Endodermal cell (in vitro differentiated cells): ENCODE measurements at regions not wholly inside any gene's neighbourhood (a gene's known extent, or its start where the extent isn't known, plus 50 kb on each side); places are given as distances from the start of the nearest gene placed in this dataset.

ENCODE experiments used
- DNase-seq: peaks from one replicate; pipeline ENCODE4 v3.0.0-alpha.2; 2017
- H3K27ac ChIP-seq: 2 replicates; pipeline ENCODE4 v1.5.1; 2013; ENCODE audit warnings: mild to moderate bottlenecking, low read depth, low read length, moderate library complexity
- H3K27me3 ChIP-seq: 2 replicates; pipeline ENCODE4 v1.6.1; 2013; ENCODE audit warnings: mild to moderate bottlenecking, low read length, moderate library complexity; ENCODE audit not compliant: insufficient read depth, control insufficient read depth, poor library complexity, severe bottlenecking
- H3K36me3 ChIP-seq: 2 replicates; pipeline ENCODE4 v1.7.0; 2013; ENCODE audit warnings: mild to moderate bottlenecking, low read length, moderate library complexity; ENCODE audit not compliant: control insufficient read depth, insufficient read depth
- H3K4me1 ChIP-seq: one replicate; pipeline ENCODE4 v1.7.0; 2013; ENCODE audit warnings: low read length; ENCODE audit not compliant: control insufficient read depth, insufficient read depth
- H3K4me3 ChIP-seq: 2 replicates; pipeline ENCODE4 v1.5.1; 2013; ENCODE audit warnings: mild to moderate bottlenecking, low read length, moderate library complexity
- H3K9ac ChIP-seq: 2 replicates; pipeline ENCODE4 v1.6.1; 2013; ENCODE audit warnings: mild to moderate bottlenecking, low read length, moderate library complexity; ENCODE audit not compliant: poor library complexity, severe bottlenecking; ENCODE audit errors: extremely low read depth
- H3K9me3 ChIP-seq: 2 replicates; pipeline ENCODE4 v1.6.1; 2013; ENCODE audit warnings: mild to moderate bottlenecking, low read length, moderate library complexity; ENCODE audit not compliant: control insufficient read depth
- H3K27ac Mint-ChIP-seq: 2 replicates; pipeline ENCODE4 v1.8.0; 2020; ENCODE audit warnings: mixed read lengths
- H3K27me3 Mint-ChIP-seq: 2 replicates; pipeline ENCODE4 v1.8.0; 2021; ENCODE audit warnings: mild to moderate bottlenecking, mixed read lengths; ENCODE audit not compliant: insufficient read depth
- H3K36me3 Mint-ChIP-seq: 2 replicates; pipeline ENCODE4 v1.8.0; 2020; ENCODE audit warnings: low read depth, mixed read lengths
- H3K4me1 Mint-ChIP-seq: 2 replicates; pipeline ENCODE4 v1.8.0; 2020; ENCODE audit warnings: mixed read lengths
- H3K4me3 Mint-ChIP-seq: 2 replicates; pipeline ENCODE4 v1.8.0; 2020; ENCODE audit warnings: mild to moderate bottlenecking, moderate library complexity, mixed read lengths
- H3K9me3 Mint-ChIP-seq: 2 replicates; pipeline ENCODE4 v1.8.0; 2020; ENCODE audit warnings: mild to moderate bottlenecking, mixed read lengths
- WGBS, 2 experiments: methylation state at CpG; one replicate each; pipeline versions ENCODE4 v1.1.5 to v1.1.7; 2013; ENCODE audit warnings: missing lambda C conversion rate in 2 of 2, mixed read lengths in 1 of 2; ENCODE audit not compliant: insufficient coverage in 1 of 2, insufficient read length in 1 of 2; 5-methylcytosine and 5-hydroxymethylcytosine counted together
- TF ChIP-seq, protein P1 (sequence below): fragments of 200-600 bp; sonication (generic); conservative IDR thresholded peaks from 2 replicates; pipeline ENCODE4 v1.5.0; 2021; ENCODE audit warnings: antibody characterized with exemption, mild to moderate bottlenecking

DNA sequence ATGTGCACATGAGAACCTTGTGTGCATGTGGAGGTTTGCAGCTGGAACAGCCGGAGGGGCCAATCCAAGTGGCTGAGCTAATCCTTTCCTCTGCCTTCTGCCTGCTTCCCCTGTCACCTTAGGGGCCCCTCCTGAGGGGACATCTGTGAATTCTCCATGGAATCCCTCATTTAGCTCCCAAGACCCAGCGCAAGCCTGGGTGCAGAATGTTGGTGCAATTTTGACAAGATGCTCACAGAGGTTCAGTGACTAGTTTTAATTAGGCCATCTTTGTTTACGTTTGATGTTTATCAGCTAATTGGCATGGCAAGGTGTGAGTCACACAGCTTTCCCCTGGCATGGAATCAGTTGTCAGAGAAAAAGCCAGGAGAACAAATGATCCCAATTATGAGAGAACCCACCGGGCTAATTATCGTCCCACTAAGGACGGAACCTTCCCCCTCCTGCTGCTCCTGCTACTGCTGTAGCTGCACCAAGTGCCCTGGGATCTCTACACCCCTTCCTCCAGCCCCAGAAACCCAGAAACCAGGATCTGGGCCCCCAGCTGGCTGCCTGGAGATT lies 63.6 kb upstream of the PAX6 start:
- Histone ChIP-seq H3K4me3 (no peak overlapping the region), H3K27ac (no peak overlapping the region), H3K9ac (no peak overlapping the region), H3K27me3 (no peaks in the 10 kb centered on the region), H3K9me3 (no peaks in the 10 kb centered on the region), H3K4me1 (peaks cover 23% of the 10 kb centered on the region), H3K36me3 (no peaks in the 10 kb centered on the region)
- Mint-ChIP-seq H3K27ac (no peak overlapping the region), H3K4me3 (no peak overlapping the region), H3K9me3 (no peaks in the 10 kb centered on the region), H3K4me1 (peaks cover 50% of the 10 kb centered on the region), H3K27me3 (peaks cover 27% of the 10 kb centered on the region), H3K36me3 (no peaks in the 10 kb centered on the region)
- 85 to 87% methylated on average over 6 of the region's 6 CpGs for WGBS, 2 experiments
- TF ChIP-seq, protein P1, sequence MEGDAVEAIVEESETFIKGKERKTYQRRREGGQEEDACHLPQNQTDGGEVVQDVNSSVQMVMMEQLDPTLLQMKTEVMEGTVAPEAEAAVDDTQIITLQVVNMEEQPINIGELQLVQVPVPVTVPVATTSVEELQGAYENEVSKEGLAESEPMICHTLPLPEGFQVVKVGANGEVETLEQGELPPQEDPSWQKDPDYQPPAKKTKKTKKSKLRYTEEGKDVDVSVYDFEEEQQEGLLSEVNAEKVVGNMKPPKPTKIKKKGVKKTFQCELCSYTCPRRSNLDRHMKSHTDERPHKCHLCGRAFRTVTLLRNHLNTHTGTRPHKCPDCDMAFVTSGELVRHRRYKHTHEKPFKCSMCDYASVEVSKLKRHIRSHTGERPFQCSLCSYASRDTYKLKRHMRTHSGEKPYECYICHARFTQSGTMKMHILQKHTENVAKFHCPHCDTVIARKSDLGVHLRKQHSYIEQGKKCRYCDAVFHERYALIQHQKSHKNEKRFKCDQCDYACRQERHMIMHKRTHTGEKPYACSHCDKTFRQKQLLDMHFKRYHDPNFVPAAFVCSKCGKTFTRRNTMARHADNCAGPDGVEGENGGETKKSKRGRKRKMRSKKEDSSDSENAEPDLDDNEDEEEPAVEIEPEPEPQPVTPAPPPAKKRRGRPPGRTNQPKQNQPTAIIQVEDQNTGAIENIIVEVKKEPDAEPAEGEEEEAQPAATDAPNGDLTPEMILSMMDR, result no peak
- DNase-seq, result no peak

DNA sequence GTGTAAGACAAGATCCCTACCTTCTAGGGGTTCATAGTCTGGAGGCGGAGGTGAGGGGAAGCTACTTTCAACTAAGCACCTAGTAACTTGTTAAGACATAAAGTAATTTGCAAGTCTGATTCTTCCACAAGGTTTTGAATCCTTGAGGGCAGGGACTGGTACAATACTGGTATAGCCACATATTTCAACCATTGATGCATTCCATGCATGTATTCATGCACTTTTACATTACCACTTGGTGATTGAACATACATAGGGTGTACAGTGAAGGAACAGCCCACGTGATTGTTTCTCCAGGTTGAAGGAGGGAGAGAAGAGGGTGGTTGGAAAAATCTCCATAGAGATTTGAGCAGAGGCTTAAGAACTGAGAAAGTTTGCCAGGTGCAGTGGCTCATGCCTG lies 62.0 kb upstream of the PAX6 start:
- peaks cover 50% of the 10 kb centered on the region for H3K4me1 Mint-ChIP-seq
- TF ChIP-seq, protein P1, result no peak
- no peaks in the 10 kb centered on the region for H3K27me3 ChIP-seq

DNA sequence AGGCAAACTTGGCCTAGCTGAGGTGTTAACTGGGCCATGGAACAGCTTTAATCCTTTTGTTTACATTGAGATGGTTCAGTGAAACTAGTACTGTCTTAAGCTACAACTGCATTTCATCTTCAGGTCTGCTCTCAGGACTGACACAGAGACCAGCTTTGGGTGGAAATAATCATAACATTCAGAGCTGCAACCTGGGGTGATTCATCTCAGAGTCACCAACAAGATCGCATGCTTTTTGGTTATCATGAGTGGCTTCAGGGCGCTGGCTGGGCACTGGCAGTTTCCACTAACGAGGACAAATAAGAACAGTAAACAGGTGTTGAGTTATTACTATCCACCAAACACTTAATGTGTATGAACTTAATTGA lies 60.9 kb upstream of the PAX6 start:
- H3K36me3 ChIP-seq, result no peaks in the 10 kb centered on the region
- no peak overlapping the region for H3K27ac ChIP-seq
- H3K9me3 Mint-ChIP-seq, result no peaks in the 10 kb centered on the region
- no peaks in the 10 kb centered on the region for H3K9me3 ChIP-seq
- no peak overlapping the region for H3K27ac Mint-ChIP-seq
- peaks cover 23% of the 10 kb centered on the region for H3K4me1 ChIP-seq
- no peaks in the 10 kb centered on the region for H3K27me3 ChIP-seq
- TF ChIP-seq, protein P1, result no peak
- DNase-seq, result no peak
- H3K4me3 Mint-ChIP-seq, result no peak overlapping the region
- peaks cover 43% of the 10 kb centered on the region for H3K27me3 Mint-ChIP-seq
- no peak overlapping the region for H3K9ac ChIP-seq
- H3K36me3 Mint-ChIP-seq, result no peaks in the 10 kb centered on the region
- WGBS, 2 experiments, result 82 to 100% methylated on average over 2 to 3 of the region's 3 CpGs
- peaks cover 46% of the 10 kb centered on the region for H3K4me1 Mint-ChIP-seq
- H3K4me3 ChIP-seq, result no peak overlapping the region

More for the DNA sequence above, 62.0 kb upstream of the PAX6 start:
- Histone ChIP-seq H3K27ac (no peak overlapping the region), H3K4me1 (peaks cover 23% of the 10 kb centered on the region), H3K9me3 (no peaks in the 10 kb centered on the region), H3K36me3 (no peaks in the 10 kb centered on the region), H3K4me3 (no peak overlapping the region), H3K9ac (no peak overlapping the region)
- Mint-ChIP-seq H3K27ac (no peak overlapping the region), H3K9me3 (no peaks in the 10 kb centered on the region), H3K4me3 (no peak overlapping the region), H3K36me3 (no peaks in the 10 kb centered on the region), H3K27me3 (peaks cover 39% of the 10 kb centered on the region)
- no peak for DNase-seq
- WGBS, 2 experiments, result 70 to 85% methylated on average over 1 to 2 of the region's 2 CpGs
